ENCODE measurements at regions not wholly inside any gene's neighbourhood (a gene's known extent, or its start where the extent isn't known, plus 50 kb on each side); places are given as distances from the start of the nearest gene placed in this dataset.

GRCh38 chr18:34639687-34640086 lies 70.4 kb upstream of the DTNA start:
- ATAC-seq = no peak
- Histone ChIP-seq H3K4me1 (no peaks in the 10 kb centered on the region), H3K4me3 (no peak overlapping the region), H3K27ac (no peak overlapping the region), H3K9me3 (no peaks in the 10 kb centered on the region), H3K27me3 (ENCODE audit: low read depth) (no peaks in the 10 kb centered on the region), H3K36me3 (no peaks in the 10 kb centered on the region)
- intact Hi-C loops (cut with DNase I) = no loop called here
- TF ChIP-seq CTCF (IDR thresholded peaks at IDR 0.05) = no peak
- DNase-seq = no peak

DNA sequence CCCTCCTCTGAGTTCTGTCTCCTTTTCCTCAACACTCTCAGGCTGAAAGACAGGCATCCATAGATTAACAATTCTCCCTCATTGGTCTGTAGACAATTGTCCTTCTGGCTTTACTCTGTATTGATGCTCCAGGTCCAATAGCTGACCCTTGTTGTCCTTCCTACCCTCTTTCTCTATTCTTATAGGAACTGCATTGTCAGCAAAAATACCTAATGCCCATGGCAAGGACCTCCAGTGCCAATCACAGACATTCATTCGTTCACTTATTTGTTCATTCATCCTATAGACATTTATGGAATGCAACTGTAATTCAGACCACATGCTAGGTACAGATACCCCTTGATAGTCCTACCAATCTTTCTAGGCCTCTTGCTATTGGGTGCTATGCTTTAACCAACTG lies 69.8 kb upstream of the DTNA start:
- H3K36me3 ChIP-seq = no peaks in the 10 kb centered on the region
- H3K4me1 ChIP-seq = no peaks in the 10 kb centered on the region
- intact Hi-C loops (cut with DNase I) = no loop called here
- no peaks in the 10 kb centered on the region for H3K9me3 ChIP-seq
- H3K27me3 ChIP-seq (ENCODE audit: low read depth) = no peaks in the 10 kb centered on the region
- no peak overlapping the region for H3K4me3 ChIP-seq
- DNase-seq = no peak
- ATAC-seq = no peak
- no peak overlapping the region for H3K27ac ChIP-seq
- TF ChIP-seq CTCF (IDR thresholded peaks at IDR 0.05) = no peak

GRCh38 chr18:34643989-34644388 lies 66.1 kb upstream of the DTNA start:
- ATAC-seq (no peak), DNase-seq (no peak)
- H3K27ac ChIP-seq = no peak overlapping the region
- no peak overlapping the region for H3K4me3 ChIP-seq
- intact Hi-C loops (cut with DNase I) = no loop called here
- no peaks in the 10 kb centered on the region for H3K9me3 ChIP-seq
- no peaks in the 10 kb centered on the region for H3K27me3 ChIP-seq (ENCODE audit: low read depth)
- H3K4me1 ChIP-seq = no peaks in the 10 kb centered on the region
- no peaks in the 10 kb centered on the region for H3K36me3 ChIP-seq
- no peak for TF ChIP-seq CTCF (IDR thresholded peaks at IDR 0.05)

DNA sequence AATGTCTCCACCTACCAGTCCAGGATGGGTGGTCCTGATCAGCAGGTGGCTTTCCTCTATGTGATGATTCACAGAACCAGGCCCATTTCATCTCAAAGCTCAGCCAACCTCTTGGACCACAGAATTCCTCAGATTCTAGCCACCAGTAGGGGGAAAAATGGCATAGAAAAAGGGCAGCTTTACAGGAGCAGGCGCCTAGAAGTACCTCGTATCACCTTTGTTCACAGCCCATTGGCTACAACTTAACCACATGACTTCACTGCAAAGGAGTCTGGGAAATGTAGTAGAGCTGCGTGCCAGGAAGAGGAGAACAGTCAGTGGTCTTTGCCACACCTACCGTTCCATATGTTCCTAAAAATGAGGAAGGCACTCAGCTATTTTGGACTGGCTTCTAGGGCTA lies 62.8 kb upstream of the DTNA start:
- Histone ChIP-seq H3K27ac (no peak overlapping the region), H3K36me3 (no peaks in the 10 kb centered on the region), H3K4me1 (peaks cover 4% of the 10 kb centered on the region), H3K4me3 (no peak overlapping the region), H3K27me3 (ENCODE audit: low read depth) (no peaks in the 10 kb centered on the region), H3K9me3 (no peaks in the 10 kb centered on the region)
- TF ChIP-seq CTCF (IDR thresholded peaks at IDR 0.05) = no peak
- intact Hi-C loops (cut with DNase I) = no loop called here
- DNase-seq (no peak), ATAC-seq (no peak)

DNA sequence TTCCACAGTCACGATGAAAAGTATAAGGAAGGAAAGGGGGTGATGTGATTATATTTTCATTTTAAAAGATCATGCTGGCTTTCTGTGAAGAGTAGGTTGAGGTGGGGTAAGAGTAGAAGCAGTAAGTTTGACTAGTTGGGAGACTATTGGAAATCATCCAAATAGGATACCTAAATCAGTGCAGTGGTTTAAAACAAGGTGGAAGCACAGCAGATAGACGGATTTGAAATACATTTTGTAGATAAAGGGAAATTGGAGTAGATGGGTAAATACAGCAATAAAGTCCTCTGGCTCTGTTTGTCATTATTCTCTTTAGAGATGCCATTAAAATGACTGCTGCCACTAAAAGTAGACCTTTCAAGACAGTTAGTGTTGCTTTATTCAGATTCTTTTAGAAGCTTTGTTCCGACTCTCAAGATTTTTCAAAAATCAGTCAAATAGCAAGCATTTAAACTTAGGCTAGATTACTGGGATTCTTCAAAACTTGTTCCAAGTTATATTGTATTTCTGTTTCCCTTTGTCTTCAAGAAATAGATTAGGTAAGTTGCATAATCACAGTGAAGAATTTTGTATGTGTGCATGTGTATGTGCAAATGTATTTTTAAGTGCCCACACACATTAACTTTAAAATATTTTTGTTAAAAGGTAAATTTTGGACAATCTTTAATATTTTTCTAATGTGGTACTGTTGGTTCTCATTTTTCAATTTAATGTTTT lies 61.7 kb upstream of the DTNA start:
- H3K36me3 ChIP-seq = no peaks in the 10 kb centered on the region
- no peak overlapping the region for H3K27ac ChIP-seq
- TF ChIP-seq CTCF (IDR thresholded peaks at IDR 0.05) = no peak
- H3K4me3 ChIP-seq = no peak overlapping the region
- peaks cover 4% of the 10 kb centered on the region for H3K4me1 ChIP-seq
- DNase-seq (no peak), ATAC-seq (no peak)
- H3K9me3 ChIP-seq = no peaks in the 10 kb centered on the region
- H3K27me3 ChIP-seq (ENCODE audit: low read depth) = no peaks in the 10 kb centered on the region
- intact Hi-C loops (cut with DNase I) = no loop called here
